ENCODE measurements at regions not wholly inside any gene's neighbourhood (a gene's known extent, or its start where the extent isn't known, plus 50 kb on each side); places are given as distances from the start of the nearest gene placed in this dataset.

DNA sequence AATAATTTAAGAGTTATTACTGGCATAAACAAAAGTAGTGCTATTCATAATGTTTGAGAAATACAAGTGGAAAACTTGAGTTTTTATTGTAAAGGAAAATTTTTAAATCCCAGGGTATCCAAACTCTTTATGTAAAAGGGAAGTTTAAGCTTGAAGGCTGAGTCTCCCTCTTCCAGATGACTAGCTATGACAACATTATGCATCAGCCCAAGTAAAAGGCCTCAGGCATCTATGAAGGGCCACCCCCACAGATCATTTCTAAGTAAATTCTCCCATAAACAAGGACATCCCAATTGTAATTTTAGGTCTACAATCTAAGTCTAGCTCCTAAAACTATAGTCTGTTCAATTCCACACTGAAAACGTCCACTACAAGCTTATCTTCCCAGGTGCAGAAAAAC lies 166.2 kb upstream of the STEAP1 start:
- POLR2A ChIA-PET = no interaction called here
- H3K27ac ChIP-seq (ENCODE audit: insufficient read depth in 1 of 2, low read depth in 1 of 2, low read length in 2 of 2, poor library complexity in 1 of 2, severe bottlenecking in 2 of 2) = no peak overlapping the region
- H3K9me3 ChIP-seq (ENCODE audit: control extremely low read depth in 1 of 5, control insufficient read depth in 4 of 5, insufficient read depth in 2 of 5, low read depth in 1 of 5, low read length in 4 of 5) = peaks cover 0 to 3% (median 0%) of the 10 kb centered on the region in 5 experiments
- no peaks in the 10 kb centered on the region for H3K27me3 ChIP-seq (replicated peaks in 2 of 5; ENCODE audit: control insufficient read depth in 4 of 5, insufficient read depth in 5 of 5, low read length in 4 of 5)
- H3K4me3 ChIP-seq (ENCODE audit: control insufficient read depth in 1 of 7, extremely low read depth in 1 of 7, insufficient read depth in 4 of 7, low read depth in 2 of 7, low read length in 6 of 7) = no peak overlapping the region
- CTCF ChIA-PET = no interaction called here
- 86% methylated on average over 1 of the region's 1 CpG for WGBS (ENCODE audit: insufficient coverage)
- H3K36me3 ChIP-seq (ENCODE audit: control insufficient read depth in 4 of 4, insufficient read depth in 4 of 4, low read length in 3 of 4) = no peaks in the 10 kb centered on the region
- H3K4me1 ChIP-seq (ENCODE audit: control extremely low read depth in 1 of 4, control insufficient read depth in 4 of 4, insufficient read depth in 4 of 4, low read length in 3 of 4) = no peaks in the 10 kb centered on the region
- no peak for DNase-seq

DNA sequence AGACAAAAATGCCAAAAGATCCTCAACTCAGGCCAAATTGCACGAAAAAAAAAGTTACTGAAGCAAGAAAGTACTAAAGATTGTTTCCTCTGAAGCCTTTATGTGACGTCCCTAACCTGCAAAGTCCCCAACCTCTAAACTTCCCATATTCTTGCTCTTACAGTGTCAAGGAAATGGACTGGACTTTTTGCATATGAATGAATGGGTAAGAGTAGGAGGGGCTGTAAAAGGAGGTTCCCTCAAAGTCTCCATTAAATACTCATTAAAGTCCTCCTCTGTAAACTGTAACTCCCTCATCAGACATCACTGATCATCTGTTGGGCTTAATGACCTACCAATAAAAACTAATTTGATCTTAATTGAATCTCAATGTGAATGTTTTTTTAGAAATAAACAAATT lies 164.8 kb upstream of the STEAP1 start:
- Histone ChIP-seq H3K27ac (ENCODE audit: insufficient read depth in 1 of 2, low read depth in 1 of 2, low read length in 2 of 2, poor library complexity in 1 of 2, severe bottlenecking in 2 of 2) (no peak overlapping the region), H3K4me1 (ENCODE audit: control extremely low read depth in 1 of 4, control insufficient read depth in 4 of 4, insufficient read depth in 4 of 4, low read length in 3 of 4) (no peaks in the 10 kb centered on the region), H3K27me3 (replicated peaks in 2 of 5; ENCODE audit: control insufficient read depth in 4 of 5, insufficient read depth in 5 of 5, low read length in 4 of 5) (no peaks in the 10 kb centered on the region), H3K4me3 (ENCODE audit: control insufficient read depth in 1 of 7, extremely low read depth in 1 of 7, insufficient read depth in 4 of 7, low read depth in 2 of 7, low read length in 6 of 7) (no peak overlapping the region), H3K9me3 (ENCODE audit: control extremely low read depth in 1 of 5, control insufficient read depth in 4 of 5, insufficient read depth in 2 of 5, low read depth in 1 of 5, low read length in 4 of 5) (peaks cover 0 to 3% (median 0%) of the 10 kb centered on the region in 5 experiments), H3K36me3 (ENCODE audit: control insufficient read depth in 4 of 4, insufficient read depth in 4 of 4, low read length in 3 of 4) (no peaks in the 10 kb centered on the region)
- 43% methylated on average over 1 of the region's 2 CpGs for WGBS (ENCODE audit: insufficient coverage)
- CTCF ChIA-PET = no interaction called here
- POLR2A ChIA-PET = no interaction called here
- DNase-seq = no peak

DNA sequence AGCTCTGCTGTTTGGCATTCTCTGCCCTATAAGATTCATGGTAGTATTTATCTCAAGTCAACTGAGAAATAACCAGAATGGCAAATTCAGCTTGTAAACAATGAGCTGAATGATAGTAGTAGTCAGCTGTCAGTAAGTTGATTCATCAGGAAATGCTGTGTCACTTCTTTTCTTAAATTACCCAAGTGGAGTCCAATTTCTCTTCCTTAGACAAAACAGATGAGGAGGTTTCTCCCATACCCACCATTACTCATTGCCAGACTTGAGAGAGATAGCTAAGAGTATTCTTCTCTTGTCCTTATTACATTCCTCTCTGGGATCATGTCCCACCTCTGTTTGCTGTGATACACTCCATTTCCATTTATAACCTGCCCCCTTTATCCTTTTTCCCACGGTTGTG lies 159.8 kb upstream of the STEAP1 start:
- H3K27me3 ChIP-seq (replicated peaks in 2 of 5; ENCODE audit: control insufficient read depth in 4 of 5, insufficient read depth in 5 of 5, low read length in 4 of 5) = no peaks in the 10 kb centered on the region
- H3K27ac ChIP-seq (ENCODE audit: insufficient read depth in 1 of 2, low read depth in 1 of 2, low read length in 2 of 2, poor library complexity in 1 of 2, severe bottlenecking in 2 of 2) = no peak overlapping the region
- no peaks in the 10 kb centered on the region for H3K36me3 ChIP-seq (ENCODE audit: control insufficient read depth in 4 of 4, insufficient read depth in 4 of 4, low read length in 3 of 4)
- no peaks in the 10 kb centered on the region for H3K4me1 ChIP-seq (ENCODE audit: control extremely low read depth in 1 of 4, control insufficient read depth in 4 of 4, insufficient read depth in 4 of 4, low read length in 3 of 4)
- no peak for DNase-seq
- no CpG with 5 or more reads among the region's 1 CpG for WGBS (ENCODE audit: insufficient coverage)
- no peaks in the 10 kb centered on the region for H3K9me3 ChIP-seq (ENCODE audit: control extremely low read depth in 1 of 5, control insufficient read depth in 4 of 5, insufficient read depth in 2 of 5, low read depth in 1 of 5, low read length in 4 of 5)
- POLR2A ChIA-PET = no interaction called here
- CTCF ChIA-PET = no interaction called here
- H3K4me3 ChIP-seq (ENCODE audit: control insufficient read depth in 1 of 7, extremely low read depth in 1 of 7, insufficient read depth in 4 of 7, low read depth in 2 of 7, low read length in 6 of 7) = no peak overlapping the region

DNA sequence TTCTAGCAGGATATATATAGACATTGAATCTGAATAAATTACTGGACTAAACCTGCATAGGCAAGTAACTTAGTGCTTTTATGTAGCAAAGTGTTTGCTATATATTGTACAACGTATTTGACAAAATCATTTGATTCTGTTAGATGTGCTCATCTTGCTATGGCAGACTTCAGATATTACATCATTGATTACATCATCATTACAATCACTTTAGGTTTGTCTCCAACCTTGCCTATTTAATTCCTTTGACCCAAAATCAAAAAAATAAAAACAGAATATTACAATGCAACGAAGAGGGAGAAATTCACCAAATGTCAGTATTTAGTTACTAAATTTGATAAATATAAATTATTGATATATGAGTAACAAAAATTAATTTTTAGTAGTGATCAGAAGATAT lies 155.7 kb upstream of the STEAP1 start:
- 100% methylated on average over 1 of the region's 2 CpGs for WGBS (ENCODE audit: insufficient coverage)
- DNase-seq = no peak
- Histone ChIP-seq H3K9me3 (ENCODE audit: control extremely low read depth in 1 of 5, control insufficient read depth in 4 of 5, insufficient read depth in 2 of 5, low read depth in 1 of 5, low read length in 4 of 5) (no peaks in the 10 kb centered on the region), H3K27ac (ENCODE audit: insufficient read depth in 1 of 2, low read depth in 1 of 2, low read length in 2 of 2, poor library complexity in 1 of 2, severe bottlenecking in 2 of 2) (no peak overlapping the region), H3K27me3 (replicated peaks in 2 of 5; ENCODE audit: control insufficient read depth in 4 of 5, insufficient read depth in 5 of 5, low read length in 4 of 5) (no peaks in the 10 kb centered on the region), H3K4me1 (ENCODE audit: control extremely low read depth in 1 of 4, control insufficient read depth in 4 of 4, insufficient read depth in 4 of 4, low read length in 3 of 4) (no peaks in the 10 kb centered on the region), H3K36me3 (ENCODE audit: control insufficient read depth in 4 of 4, insufficient read depth in 4 of 4, low read length in 3 of 4) (no peaks in the 10 kb centered on the region), H3K4me3 (ENCODE audit: control insufficient read depth in 1 of 7, extremely low read depth in 1 of 7, insufficient read depth in 4 of 7, low read depth in 2 of 7, low read length in 6 of 7) (no peak overlapping the region)
- POLR2A ChIA-PET = no interaction called here
- CTCF ChIA-PET = no interaction called here

DNA sequence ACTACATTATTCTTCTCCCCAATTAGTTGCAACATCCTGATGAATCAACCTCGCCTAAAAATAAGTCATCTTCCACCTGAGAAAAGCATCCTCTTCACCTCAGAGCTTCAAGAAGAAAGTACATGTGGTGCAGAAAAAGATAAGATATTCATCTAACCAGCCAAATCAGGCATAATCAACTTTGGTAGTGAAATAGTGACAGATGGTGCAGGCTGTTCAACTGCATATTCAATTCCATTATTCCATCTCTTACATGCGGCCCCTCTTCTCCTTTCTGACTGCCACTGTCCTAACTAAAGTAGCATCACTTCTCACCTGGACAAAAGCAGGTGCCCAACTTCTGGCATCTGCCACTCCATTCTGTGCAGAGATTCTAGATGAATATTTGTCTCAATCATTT lies 148.4 kb upstream of the STEAP1 start:
- WGBS (ENCODE audit: insufficient coverage) = 80% methylated on average over 1 of the region's 2 CpGs
- no peak overlapping the region for H3K4me3 ChIP-seq (ENCODE audit: control insufficient read depth in 1 of 7, extremely low read depth in 1 of 7, insufficient read depth in 4 of 7, low read depth in 2 of 7, low read length in 6 of 7)
- ChIA-PET POLR2A (no interaction called here), CTCF (no interaction called here)
- no peaks in the 10 kb centered on the region for H3K4me1 ChIP-seq (ENCODE audit: control extremely low read depth in 1 of 4, control insufficient read depth in 4 of 4, insufficient read depth in 4 of 4, low read length in 3 of 4)
- H3K36me3 ChIP-seq (ENCODE audit: control insufficient read depth in 4 of 4, insufficient read depth in 4 of 4, low read length in 3 of 4) = no peaks in the 10 kb centered on the region
- H3K27ac ChIP-seq (ENCODE audit: insufficient read depth in 1 of 2, low read depth in 1 of 2, low read length in 2 of 2, poor library complexity in 1 of 2, severe bottlenecking in 2 of 2) = no peak overlapping the region
- no peak for DNase-seq
- no peaks in the 10 kb centered on the region for H3K27me3 ChIP-seq (replicated peaks in 2 of 5; ENCODE audit: control insufficient read depth in 4 of 5, insufficient read depth in 5 of 5, low read length in 4 of 5)
- H3K9me3 ChIP-seq (ENCODE audit: control extremely low read depth in 1 of 5, control insufficient read depth in 4 of 5, insufficient read depth in 2 of 5, low read depth in 1 of 5, low read length in 4 of 5) = no peaks in the 10 kb centered on the region

DNA sequence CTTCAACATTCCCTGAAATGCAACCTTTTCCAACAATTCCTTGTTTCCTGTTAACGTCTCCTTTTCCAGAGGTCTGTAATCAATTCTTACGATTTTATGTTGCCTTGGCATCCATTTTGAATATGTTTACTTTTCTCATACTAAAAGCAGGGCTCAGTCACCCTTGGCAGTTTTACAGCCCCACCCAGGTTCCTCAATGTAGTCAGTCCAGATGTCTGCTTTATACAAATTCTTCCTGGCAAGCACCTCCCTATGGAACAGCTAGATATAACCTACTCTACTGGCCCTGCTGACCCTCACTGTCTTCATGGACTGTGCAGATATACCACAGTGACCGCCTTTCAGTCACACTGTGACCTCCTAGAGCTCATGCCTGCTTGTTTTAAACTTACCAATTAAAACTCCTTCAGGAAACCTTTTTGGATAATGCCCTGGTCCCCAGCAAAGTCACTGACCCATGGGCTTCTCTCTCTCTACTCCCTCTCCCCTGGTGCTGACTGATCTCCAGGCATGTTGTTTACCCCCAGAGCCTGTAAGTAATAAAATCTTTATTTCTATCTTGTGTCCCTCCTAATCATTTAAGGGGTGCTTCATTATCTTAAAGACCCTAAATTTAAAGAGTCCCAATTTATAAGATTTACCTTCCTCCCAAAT lies 147.1 kb upstream of the STEAP1 start:
- WGBS (ENCODE audit: insufficient coverage) = 92% methylated on average over 3 of the region's 3 CpGs
- no peak for DNase-seq
- Histone ChIP-seq H3K27ac (ENCODE audit: insufficient read depth in 1 of 2, low read depth in 1 of 2, low read length in 2 of 2, poor library complexity in 1 of 2, severe bottlenecking in 2 of 2) (no peak overlapping the region), H3K36me3 (ENCODE audit: control insufficient read depth in 4 of 4, insufficient read depth in 4 of 4, low read length in 3 of 4) (no peaks in the 10 kb centered on the region), H3K27me3 (replicated peaks in 2 of 5; ENCODE audit: control insufficient read depth in 4 of 5, insufficient read depth in 5 of 5, low read length in 4 of 5) (no peaks in the 10 kb centered on the region), H3K9me3 (ENCODE audit: control extremely low read depth in 1 of 5, control insufficient read depth in 4 of 5, insufficient read depth in 2 of 5, low read depth in 1 of 5, low read length in 4 of 5) (no peaks in the 10 kb centered on the region), H3K4me3 (ENCODE audit: control insufficient read depth in 1 of 7, extremely low read depth in 1 of 7, insufficient read depth in 4 of 7, low read depth in 2 of 7, low read length in 6 of 7) (no peak overlapping the region), H3K4me1 (ENCODE audit: control extremely low read depth in 1 of 4, control insufficient read depth in 4 of 4, insufficient read depth in 4 of 4, low read length in 3 of 4) (no peaks in the 10 kb centered on the region)
- CTCF ChIA-PET = no interaction called here
- POLR2A ChIA-PET = no interaction called here

DNA sequence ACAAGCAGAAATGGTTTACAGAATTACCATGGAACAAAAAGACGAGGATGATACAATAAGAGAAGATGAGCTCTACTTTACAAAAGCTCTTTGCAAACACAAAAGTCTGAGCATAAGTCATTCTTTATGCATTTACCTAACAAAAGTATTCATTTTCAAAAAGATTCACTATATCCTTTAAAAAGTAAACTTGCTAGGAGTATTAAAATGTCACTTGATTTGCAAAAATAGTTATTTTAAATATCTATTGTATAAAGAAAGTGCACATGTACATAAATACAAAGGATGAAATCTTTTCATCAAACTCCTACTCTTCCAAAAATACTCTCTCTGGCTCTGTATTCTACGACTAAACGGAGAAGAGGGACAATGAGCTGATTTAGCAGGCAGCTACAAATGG lies 146.4 kb upstream of the STEAP1 start:
- POLR2A ChIA-PET = no interaction called here
- CTCF ChIA-PET = no interaction called here
- Histone ChIP-seq H3K36me3 (ENCODE audit: control insufficient read depth in 4 of 4, insufficient read depth in 4 of 4, low read length in 3 of 4) (no peaks in the 10 kb centered on the region), H3K9me3 (ENCODE audit: control extremely low read depth in 1 of 5, control insufficient read depth in 4 of 5, insufficient read depth in 2 of 5, low read depth in 1 of 5, low read length in 4 of 5) (no peaks in the 10 kb centered on the region), H3K4me1 (ENCODE audit: control extremely low read depth in 1 of 4, control insufficient read depth in 4 of 4, insufficient read depth in 4 of 4, low read length in 3 of 4) (no peaks in the 10 kb centered on the region), H3K27me3 (replicated peaks in 2 of 5; ENCODE audit: control insufficient read depth in 4 of 5, insufficient read depth in 5 of 5, low read length in 4 of 5) (no peaks in the 10 kb centered on the region), H3K4me3 (ENCODE audit: control insufficient read depth in 1 of 7, extremely low read depth in 1 of 7, insufficient read depth in 4 of 7, low read depth in 2 of 7, low read length in 6 of 7) (no peak overlapping the region), H3K27ac (ENCODE audit: insufficient read depth in 1 of 2, low read depth in 1 of 2, low read length in 2 of 2, poor library complexity in 1 of 2, severe bottlenecking in 2 of 2) (no peak overlapping the region)
- 86% methylated on average over 1 of the region's 3 CpGs for WGBS (ENCODE audit: insufficient coverage)
- DNase-seq = no peak
